H1 (cell line): ENCODE measurements at regions not wholly inside any gene's neighbourhood (a gene's known extent, or its start where the extent isn't known, plus 50 kb on each side); places are given as distances from the start of the nearest gene placed in this dataset.

Experiments
- CTCF ChIA-PET: fragments of 300-600 bp; sonication (Branson Sonifier 250); formaldehyde crosslinking; loops from one replicate; lab custom pipeline; 2021; ENCODE audit not compliant: partially characterized antibody; lab: Charles Lee
- POLR2A ChIA-PET: fragments of 300-600 bp; sonication (Branson Sonifier 250); formaldehyde crosslinking; loops from one replicate; lab custom pipeline; 2021; ENCODE audit warnings: inconsistent platforms; ENCODE audit not compliant: partially characterized antibody; lab: Charles Lee
- DNase-seq, 2 experiments: peaks; one replicate each; pipeline versions ENCODE4 v3.0.0 to v3.0.0-alpha.2; 2010 to 2022; ENCODE audit warnings: low spot score in 2 of 2, low read depth in 1 of 2, mixed read lengths in 1 of 2
- FAIRE-seq: peaks from 2 replicates; lab custom pipeline; 2011; peaks lifted over from hg19 to GRCh38; lab: Jason Lieb, UNC
- H2AFZ ChIP-seq: 2 replicates; pipeline ENCODE4 v1.8.1; 2012; ENCODE audit warnings: low read length, inconsistent platforms
- H2AK5ac ChIP-seq: 2 replicates; pipeline ENCODE4 v1.6.1; 2013; ENCODE audit warnings: low read depth, low read length
- H2BK120ac ChIP-seq: replicated peaks from 2 replicates; pipeline ENCODE3; 2013; ENCODE audit warnings: low read depth, low read length, inconsistent platforms
- H2BK12ac ChIP-seq: 2 replicates; pipeline ENCODE4 v1.6.1; 2013; ENCODE audit warnings: low read depth, low read length
- H2BK15ac ChIP-seq: 2 replicates; pipeline ENCODE4 v1.6.1; 2013; ENCODE audit warnings: low read length
- H2BK20ac ChIP-seq: 2 replicates; pipeline ENCODE4 v1.6.1; 2013; ENCODE audit warnings: low read length
- H2BK5ac ChIP-seq: 2 replicates; pipeline ENCODE4 v1.6.1; 2013; ENCODE audit warnings: low read depth, low read length
- H3K14ac ChIP-seq: 2 replicates; pipeline ENCODE4 v1.6.1; 2013; ENCODE audit warnings: inconsistent platforms; ENCODE audit not compliant: insufficient read length
- H3K18ac ChIP-seq: 2 replicates; pipeline ENCODE4 v1.6.1; 2013; ENCODE audit warnings: low read length; ENCODE audit errors: extremely low read depth
- H3K23ac ChIP-seq: 2 replicates; pipeline ENCODE4 v1.6.1; 2013; ENCODE audit warnings: inconsistent platforms; ENCODE audit not compliant: insufficient read length
- H3K23me2 ChIP-seq: 2 replicates; pipeline ENCODE4 v1.6.1; 2013; ENCODE audit warnings: low read depth, low read length
- H3K27ac ChIP-seq: 2 replicates; pipeline ENCODE4 v1.6.1; 2011; ENCODE audit warnings: low read depth, low read length, inconsistent platforms
- H3K27me3 ChIP-seq, 4 experiments: replicated peaks in 1 of 4; 1 replicate in 1 of 4; 2 replicates in 3 of 4; pipeline versions ENCODE4 v1.6.1 to v1.8.1; 2011 to 2013; ENCODE audit warnings: low read length in 3 of 4, mild to moderate bottlenecking in 3 of 4, inconsistent platforms in 2 of 4, mixed read lengths in 2 of 4, moderate library complexity in 1 of 4; ENCODE audit not compliant: control insufficient read depth in 3 of 4, insufficient read depth in 3 of 4; ENCODE audit errors: extremely low read depth in 1 of 4
- H3K36me3 ChIP-seq, 4 experiments: 2 replicates each; pipeline versions ENCODE4 v1.6.1 to v1.8.1; 2011 to 2013; ENCODE audit warnings: mild to moderate bottlenecking in 4 of 4, low read length in 3 of 4, moderate library complexity in 2 of 4, control low read depth in 1 of 4, inconsistent platforms in 1 of 4; ENCODE audit not compliant: insufficient read depth in 4 of 4, control insufficient read depth in 2 of 4
- H3K4ac ChIP-seq: replicated peaks from 2 replicates; pipeline ENCODE3; 2013; ENCODE audit warnings: low read length, low read depth, mixed read lengths, inconsistent platforms; ENCODE audit not compliant: insufficient read length
- H3K4me1 ChIP-seq, 4 experiments: replicated peaks in 1 of 4; 1 replicate in 1 of 4; 2 replicates in 3 of 4; pipeline versions ENCODE4 v1.6.1 to v1.8.1; 2011 to 2013; ENCODE audit warnings: low read length in 3 of 4, inconsistent platforms in 2 of 4, mixed read lengths in 1 of 4; ENCODE audit not compliant: insufficient read depth in 4 of 4, control insufficient read depth in 3 of 4
- H3K4me2 ChIP-seq, 2 experiments: 2 replicates each; pipeline versions ENCODE4 v1.6.1 to v1.8.1; 2011 to 2013; ENCODE audit warnings: low read depth in 2 of 2, low read length in 2 of 2, control low read depth in 1 of 2, inconsistent platforms in 1 of 2, mild to moderate bottlenecking in 1 of 2; ENCODE audit not compliant: insufficient read depth in 1 of 2
- H3K4me3 ChIP-seq, 4 experiments: fragments of 200-600, 300-600 bp in 1 of 4; sonication (generic), shearing (Covaris generic), sonication (Bioruptor Twin) in 1 of 4; 2 replicates each; pipeline versions ENCODE4 v1.5.1 to v1.8.1; 2011 to 2016; ENCODE audit warnings: low read length in 4 of 4, low read depth in 3 of 4, control low read depth in 2 of 4, inconsistent platforms in 2 of 4, mild to moderate bottlenecking in 2 of 4, mixed read lengths in 1 of 4, moderate library complexity in 1 of 4; ENCODE audit not compliant: insufficient read depth in 2 of 4; ENCODE audit errors: extremely low read depth in 1 of 4
- H3K56ac ChIP-seq: replicated peaks from 2 replicates; pipeline ENCODE3; 2013; ENCODE audit warnings: low read depth, mild to moderate bottlenecking, mixed read lengths, low read length, inconsistent platforms; ENCODE audit not compliant: insufficient read length
- H3K79me1 ChIP-seq: 2 replicates; pipeline ENCODE4 v1.6.1; 2013; ENCODE audit warnings: low read depth, low read length, control low read depth
- H3K79me2 ChIP-seq, 2 experiments: 2 replicates each; pipeline versions ENCODE4 v1.6.1 to v1.8.1; 2012 to 2013; ENCODE audit warnings: low read length in 2 of 2, mild to moderate bottlenecking in 2 of 2, inconsistent platforms in 1 of 2; ENCODE audit not compliant: insufficient read depth in 2 of 2, control insufficient read depth in 1 of 2
- H3K9ac ChIP-seq, 4 experiments: replicated peaks in 1 of 4; 1 replicate in 1 of 4; 2 replicates in 3 of 4; pipeline versions ENCODE4 v1.6.1 to v1.8.1; 2011 to 2013; ENCODE audit warnings: low read depth in 3 of 4, low read length in 3 of 4, control low read depth in 2 of 4, mild to moderate bottlenecking in 2 of 4, moderate library complexity in 2 of 4, inconsistent platforms in 1 of 4; ENCODE audit errors: extremely low read depth in 1 of 4
- H3K9me3 ChIP-seq, 2 experiments: 2 replicates each; pipeline versions ENCODE4 v1.6.1 to v1.8.1; 2012 to 2013; ENCODE audit warnings: mild to moderate bottlenecking in 2 of 2, moderate library complexity in 2 of 2, control low read depth in 1 of 2, inconsistent platforms in 1 of 2, low read depth in 1 of 2, low read length in 1 of 2, mixed read lengths in 1 of 2; ENCODE audit not compliant: insufficient read depth in 2 of 2
- H4K20me1 ChIP-seq, 2 experiments: replicated peaks in 1 of 2; 2 replicates each; pipeline versions ENCODE3 to v1.8.1; 2011 to 2013; ENCODE audit warnings: inconsistent platforms in 2 of 2, low read length in 2 of 2, mild to moderate bottlenecking in 1 of 2; ENCODE audit not compliant: insufficient read depth in 2 of 2, control insufficient read depth in 1 of 2
- H4K5ac ChIP-seq: 2 replicates; pipeline ENCODE4 v1.6.1; 2013; ENCODE audit warnings: low read length, low read depth, mixed read lengths, inconsistent platforms; ENCODE audit not compliant: insufficient read length
- H4K8ac ChIP-seq: 2 replicates; pipeline ENCODE4 v1.8.0; 2013; ENCODE audit warnings: mild to moderate bottlenecking, moderate library complexity, low read length, inconsistent platforms; ENCODE audit not compliant: insufficient read depth; ENCODE audit errors: extremely low read depth
- H4K91ac ChIP-seq: replicated peaks from 2 replicates; pipeline ENCODE3; 2013; ENCODE audit warnings: low read length, mixed read lengths, inconsistent platforms; ENCODE audit not compliant: insufficient read length
- ATF3 ChIP-seq: IDR thresholded peaks from 2 replicates; pipeline ENCODE4 v1.6.1; 2011; ENCODE audit warnings: low read depth, mild to moderate bottlenecking, low read length; ENCODE audit not compliant: insufficient read depth
- CBX5 ChIP-seq: fragments of 300-800, 300-1000 bp; sonication (generic); IDR thresholded peaks from 2 replicates; pipeline ENCODE4 v1.7.1; 2016; ENCODE audit warnings: antibody characterized with exemption, low read length, low read depth
- CREB1 ChIP-seq: IDR thresholded peaks from 2 replicates; pipeline ENCODE4 v1.6.1; 2012; ENCODE audit warnings: inconsistent platforms
- GTF2F1 ChIP-seq: IDR thresholded peaks from 2 replicates; pipeline ENCODE4 v1.6.1; 2012; ENCODE audit warnings: low read depth, low read length, improper control_type of control experiment, borderline replicate concordance
- NRF1 ChIP-seq: IDR thresholded peaks from 2 replicates; pipeline ENCODE4 v1.6.1; 2011; ENCODE audit warnings: mild to moderate bottlenecking, low read depth, low read length, improper control_type of control experiment
- RXRA ChIP-seq: IDR thresholded peaks from 2 replicates; pipeline ENCODE4 v1.6.1; 2011; ENCODE audit warnings: low read depth, mild to moderate bottlenecking, low read length, moderate library complexity; ENCODE audit not compliant: insufficient read depth
- SIX5 ChIP-seq: IDR thresholded peaks from 2 replicates; pipeline ENCODE4 v1.6.1; 2011; ENCODE audit warnings: mild to moderate bottlenecking, low read depth, low read length
- SP1 ChIP-seq: IDR thresholded peaks from 2 replicates; pipeline ENCODE4 v1.6.1; 2011; ENCODE audit warnings: low read depth, low read length
- SP4 ChIP-seq: IDR thresholded peaks from 2 replicates; pipeline ENCODE4 v1.6.1; 2012; ENCODE audit warnings: low read length, inconsistent platforms
- TBP ChIP-seq: IDR thresholded peaks from 2 replicates; pipeline ENCODE4 v1.6.1; 2011; ENCODE audit warnings: low read depth, low read length, improper control_type of control experiment
- WGBS, 2 experiments: shearing (Covaris generic) in 1 of 2; methylation state at CpG; one replicate each; pipeline versions ENCODE4 v1.1.6 to v1.1.7; 2013 to 2015; ENCODE audit warnings: low lambda C conversion rate in 2 of 2, mixed read lengths in 2 of 2, inconsistent platforms in 1 of 2, low coverage in 1 of 2, missing lambda C conversion rate in 1 of 2; ENCODE audit not compliant: insufficient replicate concordance in 2 of 2, insufficient coverage in 1 of 2, insufficient read length in 1 of 2; ENCODE audit errors: extremely low coverage in 1 of 2, missing lambda C conversion rate in 1 of 2; 5-methylcytosine and 5-hydroxymethylcytosine counted together

- no peak overlapping the region for H2BK15ac ChIP-seq
- DNase-seq, result no peak
- TF ChIP-seq SP1 (no peak), CREB1 (no peak), CBX5 (no peak), GTF2F1 (no peak), ATF3 (no peak), NRF1 (no peak), SP4 (no peak), TBP (no peak), RXRA (no peak), SIX5 (no peak)
- H3K4me3 ChIP-seq, result no peak overlapping the region
- no peak overlapping the region for H3K4me2 ChIP-seq
- no peak overlapping the region for H2BK20ac ChIP-seq
- H3K4me1 ChIP-seq, result peaks cover 0 to 10% (median 1%) of the 10 kb centered on the region in 4 experiments; a peak in 4 of 7 replicates
- H3K23ac ChIP-seq, result no peak overlapping the region
- no peak overlapping the region; the same call in 1 of the 2 replicates for H4K8ac ChIP-seq
- H2AFZ ChIP-seq, result no peak overlapping the region
- no peaks in the 10 kb centered on the region for H3K79me1 ChIP-seq
- no peak overlapping the region for H3K18ac ChIP-seq
- no peak for FAIRE-seq
- H4K20me1 ChIP-seq, result no peaks in the 10 kb centered on the region
- no peaks in the 10 kb centered on the region for H3K79me2 ChIP-seq
- H3K27me3 ChIP-seq, result no peaks in the 10 kb centered on the region; a peak in 1 of 7 replicates
- no peaks in the 10 kb centered on the region for H3K23me2 ChIP-seq
- POLR2A ChIA-PET, result interaction anchor here (0.6 kb wide), 1 partner anchor 795 kb away, joined by 3 read pairs; no protein-coding TSS in a partner anchor
- H3K56ac ChIP-seq, result no peak overlapping the region
- no peak overlapping the region for H2AK5ac ChIP-seq
- no peak overlapping the region for H2BK120ac ChIP-seq
- H4K5ac ChIP-seq, result no peak overlapping the region
- CTCF ChIA-PET, result interaction anchor here (0.5 to 2.9 kb wide), 5 partner anchors 10 to 744 kb away, joined by 3 to 11 read pairs (median 3); no protein-coding TSS in a partner anchor
- no peak overlapping the region for H3K14ac ChIP-seq
- no peak overlapping the region for H3K9ac ChIP-seq
- WGBS, 2 experiments, result 95% methylated on average over 8 of the region's 9 CpGs; no CpG with 5 or more reads in 1 of the 2 experiments
- H2BK12ac ChIP-seq, result 0 out of 2 replicates have a peak overlapping the region, but pooled peaks have one; percentile 9
- no peak overlapping the region for H3K27ac ChIP-seq
- no peaks in the 10 kb centered on the region for H3K36me3 ChIP-seq
- H3K9me3 ChIP-seq, result no peaks in the 10 kb centered on the region
- H4K91ac ChIP-seq, result no peak overlapping the region
- H3K4ac ChIP-seq, result no peak overlapping the region
- no peak overlapping the region for H2BK5ac ChIP-seq
These were observed 238.0 kb downstream of the BCL11B start for GRCh38 chr14:99033951-99034350.
